Left lobe of liver (tissue), 2 donors: ENCODE measurements at regions not wholly inside any gene's neighbourhood (a gene's known extent, or its start where the extent isn't known, plus 50 kb on each side); places are given as distances from the start of the nearest gene placed in this dataset.
"Not testable (repeated sequence)": the region's sequence is repeated elsewhere in the genome, so short reads cannot be mapped to it uniquely, and the experiment has no call there.

Experiments
- ATAC-seq: fragments of 200-7000 bp; cut with Tn5 transposase; one replicate; pipeline ENCODE4 v1.9.1; 2020; ENCODE audit warnings: mild to moderate bottlenecking, moderate library complexity
- DNase-seq: peaks from one replicate; pipeline ENCODE4 v3.0.0-alpha.2; 2020; ENCODE audit warnings: low spot score
- donor health status: DM: no; HTN: no; CAD: no; lungs with moderate emphysema.
- donor health status: DM: no; HTN: yes; CAD: no.

- DNase-seq (no peak), ATAC-seq (no peak)
Observed at GRCh38 chr9:71514344-71514975, 253.9 kb downstream of the CEMIP2 start.

DNA sequence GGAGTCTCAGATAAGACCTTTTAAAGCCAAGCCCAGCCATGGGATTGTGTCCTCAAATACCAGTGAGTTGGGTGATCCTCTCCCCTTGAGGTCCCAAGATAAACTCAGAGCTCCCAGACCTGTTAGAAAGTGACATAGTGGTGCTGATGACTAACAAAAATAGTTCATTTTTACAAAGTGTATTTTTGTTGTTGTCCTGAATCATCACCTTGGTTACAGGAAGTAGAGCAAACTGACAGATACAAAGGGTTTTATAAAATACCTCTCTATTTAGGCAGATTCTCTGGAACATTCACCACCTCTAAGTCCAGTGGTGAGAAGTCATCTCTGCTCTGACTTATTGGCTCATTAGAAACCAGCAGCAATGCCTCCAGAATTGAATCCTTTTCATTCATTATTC, 259.3 kb downstream of the CEMIP2 start:
- DNase-seq (no peak), ATAC-seq (no peak)

GRCh38 chr9:71508141-71508540, 260.2 kb downstream of the CEMIP2 start:
- DNase-seq, ATAC-seq: not testable (repeated sequence)

DNA sequence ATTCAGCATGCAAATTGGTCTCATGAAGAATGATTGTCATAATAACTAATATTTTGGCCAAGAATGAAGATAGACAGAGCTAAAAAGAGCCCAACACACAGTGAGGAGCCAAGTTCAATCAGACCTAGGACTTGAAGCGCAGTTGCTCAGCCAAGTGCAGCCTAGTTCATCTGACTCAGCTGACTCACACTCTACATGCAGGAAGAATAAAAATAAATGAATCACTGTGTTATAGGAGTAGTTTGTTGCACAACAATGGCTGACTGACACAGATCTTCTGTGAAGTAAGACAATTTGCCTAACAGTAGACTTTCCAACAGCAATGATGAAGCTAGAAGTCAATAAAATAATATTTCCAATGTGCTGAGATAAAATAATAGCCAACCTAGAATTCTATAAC, 261.5 kb downstream of the CEMIP2 start:
- DNase-seq, result no peak
- no peak for ATAC-seq

GRCh38 chr9:71504636-71505035, 263.7 kb downstream of the CEMIP2 start:
- ATAC-seq (no peak), DNase-seq (no peak)

GRCh38 chr9:71498691-71499090, 269.6 kb downstream of the CEMIP2 start:
- ATAC-seq (no peak), DNase-seq (no peak)

GRCh38 chr9:71490810-71491209, 277.5 kb downstream of the CEMIP2 start:
- peak; percentile 79 for ATAC-seq
- DNase-seq, result no peak

DNA sequence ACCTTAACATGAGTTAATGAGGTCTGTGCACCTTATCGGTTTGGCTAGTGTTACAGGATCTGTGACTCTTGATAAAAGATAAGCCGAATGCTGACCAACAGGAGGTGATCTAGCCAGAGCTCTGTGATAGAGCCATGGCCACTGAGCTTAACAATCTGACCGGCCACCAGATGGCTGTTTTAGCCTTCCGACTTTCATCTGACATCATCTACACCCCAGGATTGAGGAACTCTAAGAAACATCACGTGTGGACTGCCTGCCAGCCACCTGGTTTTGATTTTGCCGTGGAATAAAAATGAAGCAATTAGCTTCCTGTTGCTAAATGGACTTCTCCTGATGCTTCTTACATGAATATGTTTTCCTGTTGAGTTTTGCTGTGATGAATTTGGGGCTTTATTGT, 281.3 kb downstream of the CEMIP2 start:
- ATAC-seq, result no peak
- DNase-seq, result no peak

DNA sequence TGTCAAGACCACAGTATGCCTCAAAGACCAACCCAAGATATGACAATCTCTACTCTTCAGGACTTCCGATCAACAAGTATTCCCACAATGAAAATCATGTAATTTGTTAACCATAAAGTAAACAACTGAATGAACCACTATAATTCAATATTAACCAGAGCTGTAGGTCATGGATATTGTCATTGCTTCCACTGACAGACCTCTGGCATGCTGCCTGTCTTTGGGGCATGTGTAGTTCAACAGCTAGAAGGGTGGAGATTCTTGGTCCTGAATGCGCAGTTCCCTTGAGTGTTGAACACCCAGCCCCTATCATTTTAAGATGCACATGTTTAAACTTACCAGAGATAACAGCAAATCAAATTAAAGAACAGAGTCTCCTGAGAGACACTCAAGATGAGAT, 283.0 kb downstream of the CEMIP2 start:
- ATAC-seq (no peak), DNase-seq (no peak)

GRCh38 chr9:71483436-71483835, 284.9 kb downstream of the CEMIP2 start:
- ATAC-seq, result no peak
- no peak for DNase-seq

DNA sequence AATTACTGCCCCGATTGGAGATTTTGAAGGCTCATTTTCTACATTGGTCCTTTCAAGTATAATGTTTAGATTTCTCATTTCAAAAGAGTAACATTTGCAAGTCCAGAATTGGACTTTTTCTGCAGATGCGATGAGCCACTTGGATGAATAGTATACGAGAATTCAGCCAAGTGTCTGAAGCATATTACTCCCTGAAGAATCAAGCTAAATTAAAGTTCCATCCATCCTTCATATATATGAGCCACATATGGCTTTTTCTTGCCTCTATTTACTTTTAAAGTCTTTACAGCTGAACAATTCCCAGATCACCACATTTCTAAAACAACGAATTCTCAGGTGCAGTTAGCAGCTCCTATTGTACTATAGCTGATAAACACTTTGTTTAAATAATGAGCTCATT, 288.7 kb downstream of the CEMIP2 start:
- DNase-seq (no peak), ATAC-seq (no peak)

- no peak for DNase-seq
- ATAC-seq, result no peak
Observed at GRCh38 chr9:71472400-71472799, 295.9 kb downstream of the CEMIP2 start.

DNA sequence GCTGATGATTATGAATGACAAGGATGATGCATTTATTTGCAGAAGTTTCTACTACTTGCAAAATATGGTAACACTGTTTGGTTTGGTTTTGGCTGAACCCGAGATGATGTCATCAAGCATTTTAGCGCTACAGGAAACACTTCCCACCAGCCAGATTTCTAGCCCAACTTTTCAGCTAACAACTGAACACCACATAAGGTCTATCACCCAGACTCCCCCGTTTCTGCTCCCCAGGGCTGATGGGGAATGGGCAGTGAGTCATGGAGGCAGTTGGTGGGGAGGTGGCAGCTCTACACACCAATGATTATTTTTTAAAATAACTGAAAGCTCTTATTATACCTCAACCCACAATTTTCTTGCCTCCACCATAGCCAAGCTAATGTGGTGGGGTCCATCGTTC, 302.9 kb downstream of the CEMIP2 start:
- ATAC-seq (no peak), DNase-seq (no peak)

GRCh38 chr9:71459082-71459481, 309.2 kb downstream of the CEMIP2 start:
- ATAC-seq, result no peak
- DNase-seq, result no peak

DNA sequence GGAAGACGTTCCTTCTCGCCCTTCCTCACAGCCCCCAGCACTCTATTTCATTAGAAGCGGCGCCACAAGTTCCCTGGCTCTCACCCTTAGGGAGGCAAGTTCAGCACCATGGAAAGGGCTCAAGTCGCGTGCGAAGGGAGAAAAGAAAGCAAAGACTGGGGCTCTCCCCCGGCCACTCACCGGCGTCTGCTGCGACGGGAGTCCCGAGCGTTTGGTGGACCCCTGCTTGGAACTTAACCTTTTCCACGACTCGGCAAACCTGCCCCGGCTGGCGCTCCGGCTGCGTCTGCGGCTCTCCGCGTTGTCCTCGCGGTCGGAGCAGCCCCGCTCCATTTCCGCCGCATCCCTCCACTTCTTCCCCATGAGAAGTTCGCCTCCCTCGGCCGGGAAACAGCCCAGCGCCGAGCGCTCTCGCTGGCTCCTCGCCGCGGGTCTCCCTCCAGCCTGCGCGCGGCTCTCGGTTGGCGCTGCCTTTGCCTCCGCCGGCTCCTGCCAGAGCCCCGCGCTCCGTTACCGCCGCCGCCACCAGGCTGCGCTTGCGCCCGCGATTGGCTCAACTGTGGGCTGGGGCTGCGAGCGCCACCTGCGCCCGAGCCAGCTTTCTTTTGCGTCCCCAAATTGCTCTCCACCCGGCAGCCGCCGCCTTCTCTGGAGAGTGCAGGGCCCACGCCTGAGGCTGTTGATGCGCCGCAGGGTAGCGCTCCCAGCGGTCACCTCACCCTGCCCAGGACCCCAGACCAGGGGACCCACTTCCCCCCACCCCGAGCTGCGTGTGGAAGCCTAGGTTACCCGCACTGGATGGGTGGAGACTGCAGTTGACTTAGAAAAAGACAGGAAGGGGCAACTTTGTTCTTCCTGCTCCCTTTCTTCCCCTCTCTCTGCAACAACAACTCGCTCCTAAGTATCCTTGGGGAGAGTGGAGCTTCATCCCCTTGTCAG, 321.6 kb downstream of the CEMIP2 start:
- DNase-seq (no peak), ATAC-seq (peak; percentile 90)

DNA sequence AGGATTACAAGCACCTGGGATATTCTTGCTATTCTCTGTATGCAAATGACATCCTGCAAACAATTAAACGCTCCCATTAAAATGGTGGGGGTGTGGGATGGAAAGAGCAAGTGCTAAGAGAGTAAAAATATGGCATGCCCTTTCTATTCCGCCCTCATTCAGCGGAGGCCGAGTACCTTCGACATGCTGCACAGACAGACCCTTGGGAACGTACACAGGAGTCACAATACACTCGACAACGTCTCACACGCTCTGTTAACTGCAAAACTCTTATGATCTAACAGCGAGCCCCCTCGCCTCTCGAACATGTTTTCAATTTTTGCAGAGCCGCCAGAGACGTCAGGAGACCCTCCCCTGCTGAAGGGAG, 322.2 kb downstream of the CEMIP2 start:
- no peak for DNase-seq
- ATAC-seq, result no peak

GRCh38 chr9:71442937-71443336, 321.5 kb upstream of the TRPM3 start:
- ATAC-seq (no peak), DNase-seq (no peak)

GRCh38 chr9:71441266-71441665, 319.8 kb upstream of the TRPM3 start:
- DNase-seq (no peak), ATAC-seq (no peak)

DNA sequence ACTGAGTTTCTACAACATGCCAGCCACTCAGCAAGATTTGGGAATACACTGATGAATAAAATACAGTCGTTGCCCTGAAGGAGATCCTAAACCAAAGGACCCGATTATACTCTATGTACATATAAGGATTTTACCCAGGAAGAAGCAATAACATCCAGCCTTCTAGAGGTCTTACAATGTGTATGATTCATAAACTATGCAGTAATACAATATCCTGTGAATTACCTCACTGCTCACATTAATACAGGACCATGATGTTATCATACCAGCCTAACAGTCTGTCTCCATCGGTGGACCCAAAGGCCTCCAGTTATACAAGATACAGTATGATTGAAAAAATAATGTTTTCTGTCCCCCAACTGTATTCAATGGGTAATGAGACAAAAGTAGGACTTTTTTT, 310.5 kb upstream of the TRPM3 start:
- no peak for DNase-seq
- no peak for ATAC-seq

- not testable (repeated sequence) for DNase-seq, ATAC-seq
Observed at GRCh38 chr9:71407341-71407740, 285.9 kb upstream of the TRPM3 start.

DNA sequence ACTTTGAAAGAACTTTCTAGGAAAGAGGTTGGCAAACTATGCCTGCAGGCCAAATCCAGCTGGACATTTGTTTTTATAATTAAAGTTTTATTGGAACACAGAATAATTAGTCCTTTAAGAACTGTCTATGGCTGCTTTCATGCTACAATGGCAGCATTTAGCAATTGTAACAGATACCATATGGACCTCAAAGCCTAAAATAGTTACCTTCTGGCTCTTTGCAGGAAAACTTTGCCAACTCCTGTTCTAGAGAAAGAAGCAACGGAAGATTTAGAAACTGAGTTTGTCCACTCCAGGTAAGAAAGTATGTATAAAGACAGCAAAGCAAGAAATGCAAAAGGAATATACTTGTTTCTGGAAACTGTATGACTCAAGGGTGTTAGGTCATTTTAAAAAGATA, 281.7 kb upstream of the TRPM3 start:
- ATAC-seq (no peak), DNase-seq (no peak)

GRCh38 chr9:71393005-71393404, 271.6 kb upstream of the TRPM3 start:
- DNase-seq (no peak), ATAC-seq (no peak)
